ENCODE measurements at regions not wholly inside any gene's neighbourhood (a gene's known extent, or its start where the extent isn't known, plus 50 kb on each side); places are given as distances from the start of the nearest gene placed in this dataset.

GRCh38 chr3:124172816-124173215 is 180.9 kb upstream of the ROPN1 start:
- TF ChIP-seq JUN (IDR thresholded peaks at IDR 0.05; ENCODE audit: borderline replicate concordance, insufficient read depth, insufficient read length, low read depth): no peak
- no peak for TF ChIP-seq MYC (IDR thresholded peaks at IDR 0.05; ENCODE audit: low read depth, low read length)
- TF ChIP-seq FOS (IDR thresholded peaks at IDR 0.05; ENCODE audit: borderline replicate concordance, insufficient read depth, low read length): no peak
- no peak for TF ChIP-seq GATA2 (IDR thresholded peaks at IDR 0.05; ENCODE audit: insufficient read depth, insufficient read length, low read depth, low read length)
- TF ChIP-seq, protein P1, sequence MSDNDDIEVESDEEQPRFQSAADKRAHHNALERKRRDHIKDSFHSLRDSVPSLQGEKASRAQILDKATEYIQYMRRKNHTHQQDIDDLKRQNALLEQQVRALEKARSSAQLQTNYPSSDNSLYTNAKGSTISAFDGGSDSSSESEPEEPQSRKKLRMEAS (IDR thresholded peaks at IDR 0.05; ENCODE audit: insufficient read depth, insufficient read length): no peak
- no peak for TF ChIP-seq POLR2AphosphoS5 (IDR thresholded peaks at IDR 0.05; ENCODE audit: insufficient read depth, low read depth, low read length)
- TF ChIP-seq, protein P2, sequence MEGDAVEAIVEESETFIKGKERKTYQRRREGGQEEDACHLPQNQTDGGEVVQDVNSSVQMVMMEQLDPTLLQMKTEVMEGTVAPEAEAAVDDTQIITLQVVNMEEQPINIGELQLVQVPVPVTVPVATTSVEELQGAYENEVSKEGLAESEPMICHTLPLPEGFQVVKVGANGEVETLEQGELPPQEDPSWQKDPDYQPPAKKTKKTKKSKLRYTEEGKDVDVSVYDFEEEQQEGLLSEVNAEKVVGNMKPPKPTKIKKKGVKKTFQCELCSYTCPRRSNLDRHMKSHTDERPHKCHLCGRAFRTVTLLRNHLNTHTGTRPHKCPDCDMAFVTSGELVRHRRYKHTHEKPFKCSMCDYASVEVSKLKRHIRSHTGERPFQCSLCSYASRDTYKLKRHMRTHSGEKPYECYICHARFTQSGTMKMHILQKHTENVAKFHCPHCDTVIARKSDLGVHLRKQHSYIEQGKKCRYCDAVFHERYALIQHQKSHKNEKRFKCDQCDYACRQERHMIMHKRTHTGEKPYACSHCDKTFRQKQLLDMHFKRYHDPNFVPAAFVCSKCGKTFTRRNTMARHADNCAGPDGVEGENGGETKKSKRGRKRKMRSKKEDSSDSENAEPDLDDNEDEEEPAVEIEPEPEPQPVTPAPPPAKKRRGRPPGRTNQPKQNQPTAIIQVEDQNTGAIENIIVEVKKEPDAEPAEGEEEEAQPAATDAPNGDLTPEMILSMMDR (IDR thresholded peaks at IDR 0.05; ENCODE audit: extremely low read depth in 1 of 2, insufficient read depth in 1 of 2, low read depth in 1 of 2, low read length in 2 of 2): no peak
- no peak for TF ChIP-seq EZH2 (IDR thresholded peaks at IDR 0.05; ENCODE audit: borderline replicate concordance, low read depth, low read length, severe bottlenecking)
- no peak for TF ChIP-seq POLR2A (IDR thresholded peaks at IDR 0.05; ENCODE audit: low read depth, low read length)
- H2AFZ ChIP-seq (ENCODE audit: low read depth, low read length): no peak overlapping the region
- DNase-seq (ENCODE audit: low read depth, low spot score) (no peak), FAIRE-seq (no peak)
- no TSS peak for BruUV-seq (replicated peaks)
- no peak overlapping the region for H3K27ac ChIP-seq (ENCODE audit: insufficient read depth, low read depth, low read length)
- no peaks in the 10 kb centered on the region for H3K4me1 ChIP-seq (ENCODE audit: control insufficient read depth, extremely low read depth, insufficient read depth, low read length)
- intact Hi-C loops (cut with micrococcal nuclease) (no loop called here), dilution Hi-C loops (cut with MboI; ENCODE audit: extremely low pct_ligation_motif_present, low sequenced_read_pairs) (no loop called here)
- H3K4me2 ChIP-seq (ENCODE audit: insufficient read depth, low read length): no peak overlapping the region
- H3K79me2 ChIP-seq (ENCODE audit: control insufficient read depth, insufficient read depth, low read length): no peaks in the 10 kb centered on the region
- H4K20me1 ChIP-seq (replicated peaks; ENCODE audit: control insufficient read depth, extremely low read depth, insufficient read depth, low read length): no peaks in the 10 kb centered on the region
- POLR2A ChIA-PET: no interaction called here
- H3K9me3 ChIP-seq (replicated peaks; ENCODE audit: control insufficient read depth, insufficient read depth, low read length): no peaks in the 10 kb centered on the region
- H3K36me3 ChIP-seq (ENCODE audit: control insufficient read depth in 2 of 2, extremely low read depth in 1 of 2, insufficient read depth in 2 of 2, low read length in 2 of 2): no peaks in the 10 kb centered on the region
- H3K4me3 ChIP-seq (replicated peaks in 1 of 3; ENCODE audit: insufficient read depth in 1 of 3, low read depth in 1 of 3, low read length in 3 of 3): no peak overlapping the region
- no peaks in the 10 kb centered on the region for H3K9me1 ChIP-seq (replicated peaks; ENCODE audit: control insufficient read depth, extremely low read depth, insufficient read depth, low read length)
- CTCF ChIA-PET: no interaction called here
- H3K27me3 ChIP-seq (ENCODE audit: control insufficient read depth in 2 of 2, insufficient read depth in 2 of 2, low read length in 2 of 2): no peaks in the 10 kb centered on the region
- no peak overlapping the region for H3K9ac ChIP-seq (replicated peaks; ENCODE audit: extremely low read depth, insufficient read depth, low read length)
